DND-41 (cell line): ENCODE measurements at regions not wholly inside any gene's neighbourhood (a gene's known extent, or its start where the extent isn't known, plus 50 kb on each side); places are given as distances from the start of the nearest gene placed in this dataset.

Experiments used
- ATAC-seq: fragments of 200-7000 bp; cut with Tn5 transposase; 3 replicates; pipeline ENCODE4 v1.9.1; 2021; ENCODE audit warnings: low read depth; ENCODE audit not compliant: insufficient read depth
- DNase-seq: peaks from one replicate; pipeline ENCODE4 v3.0.0-alpha.2; 2020
- H2AFZ ChIP-seq: 2 replicates; pipeline ENCODE4 v1.6.0; 2012; ENCODE audit warnings: low read depth, low read length
- H3K27ac ChIP-seq: 2 replicates; pipeline ENCODE4 v1.5.1; 2012; ENCODE audit warnings: low read length, inconsistent platforms
- H3K27me3 ChIP-seq: fragments of 200-600 bp; sonication (generic); 2 replicates; pipeline ENCODE4 v1.6.0; 2012; ENCODE audit warnings: low read length, mild to moderate bottlenecking, inconsistent platforms; ENCODE audit not compliant: insufficient read depth, poor library complexity
- H3K36me3 ChIP-seq: 2 replicates; pipeline ENCODE4 v1.5.1; 2012; ENCODE audit warnings: low read length, inconsistent platforms; ENCODE audit not compliant: insufficient read depth
- H3K4me1 ChIP-seq: 2 replicates; pipeline ENCODE4 v1.5.1; 2012; ENCODE audit warnings: mild to moderate bottlenecking, low read length; ENCODE audit not compliant: insufficient read depth
- H3K4me2 ChIP-seq: 2 replicates; pipeline ENCODE4 v1.6.0; 2012; ENCODE audit warnings: mild to moderate bottlenecking, moderate library complexity, low read length, inconsistent platforms; ENCODE audit not compliant: insufficient read depth
- H3K4me3 ChIP-seq, 2 experiments: fragments of 200-600 bp in 1 of 2; shearing (Covaris generic) in 1 of 2; 2 replicates each; pipeline ENCODE4 v1.5.1; 2012 to 2016; ENCODE audit warnings: inconsistent platforms in 2 of 2, low read length in 2 of 2, mild to moderate bottlenecking in 2 of 2, low read depth in 1 of 2, moderate library complexity in 1 of 2
- H3K79me2 ChIP-seq: 2 replicates; pipeline ENCODE4 v1.6.0; 2012; ENCODE audit warnings: low read length, inconsistent platforms; ENCODE audit not compliant: insufficient read depth
- H3K9ac ChIP-seq: 2 replicates; pipeline ENCODE4 v1.6.0; 2012; ENCODE audit warnings: low read depth, mild to moderate bottlenecking, inconsistent platforms, low read length, moderate library complexity
- H3K9me3 ChIP-seq: 2 replicates; pipeline ENCODE4 v1.5.1; 2012; ENCODE audit warnings: low read length, moderate library complexity, mild to moderate bottlenecking, inconsistent platforms; ENCODE audit not compliant: insufficient read depth, severe bottlenecking
- H4K20me1 ChIP-seq: 2 replicates; pipeline ENCODE4 v1.6.0; 2012; ENCODE audit warnings: low read length; ENCODE audit not compliant: insufficient read depth
- EZH2 ChIP-seq: IDR thresholded peaks from 3 replicates; pipeline ENCODE4 v1.6.1; 2012; ENCODE audit warnings: borderline replicate concordance, low read depth, mild to moderate bottlenecking, moderate library complexity, low read length, inconsistent platforms; ENCODE audit not compliant: severe bottlenecking
- TF ChIP-seq, protein P1 (sequence below): IDR thresholded peaks from 2 replicates; pipeline ENCODE4 v1.5.1; 2012; ENCODE audit warnings: borderline replicate concordance, low read length, moderate library complexity, mild to moderate bottlenecking; ENCODE audit not compliant: poor library complexity, severe bottlenecking; ENCODE audit errors: extremely low read depth

DNA sequence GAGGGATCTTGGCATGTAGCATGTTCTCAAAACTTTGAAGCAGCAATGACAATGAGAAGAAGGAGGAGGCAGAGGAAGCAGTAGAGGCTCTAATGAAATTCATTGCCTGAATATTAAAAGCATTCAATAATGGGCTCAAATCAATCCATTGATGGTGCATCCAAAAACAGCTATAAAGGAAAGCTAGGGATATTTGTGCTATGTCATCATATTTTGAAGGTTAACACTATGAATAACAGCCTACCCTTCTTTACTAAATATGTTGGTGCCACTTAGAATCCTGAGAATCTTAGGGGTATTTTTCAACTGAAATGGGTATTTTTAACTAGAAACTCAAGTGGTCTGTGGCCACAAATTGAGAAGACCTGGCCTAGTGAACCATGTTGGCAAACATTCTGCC lies 153.7 kb downstream of the SETD4 start:
- H3K4me1 ChIP-seq, result no peaks in the 10 kb centered on the region
- no peaks in the 10 kb centered on the region for H3K27me3 ChIP-seq
- H3K36me3 ChIP-seq, result no peaks in the 10 kb centered on the region
- H3K4me2 ChIP-seq, result no peak overlapping the region
- no peaks in the 10 kb centered on the region for H3K9me3 ChIP-seq
- TF ChIP-seq, protein P1, sequence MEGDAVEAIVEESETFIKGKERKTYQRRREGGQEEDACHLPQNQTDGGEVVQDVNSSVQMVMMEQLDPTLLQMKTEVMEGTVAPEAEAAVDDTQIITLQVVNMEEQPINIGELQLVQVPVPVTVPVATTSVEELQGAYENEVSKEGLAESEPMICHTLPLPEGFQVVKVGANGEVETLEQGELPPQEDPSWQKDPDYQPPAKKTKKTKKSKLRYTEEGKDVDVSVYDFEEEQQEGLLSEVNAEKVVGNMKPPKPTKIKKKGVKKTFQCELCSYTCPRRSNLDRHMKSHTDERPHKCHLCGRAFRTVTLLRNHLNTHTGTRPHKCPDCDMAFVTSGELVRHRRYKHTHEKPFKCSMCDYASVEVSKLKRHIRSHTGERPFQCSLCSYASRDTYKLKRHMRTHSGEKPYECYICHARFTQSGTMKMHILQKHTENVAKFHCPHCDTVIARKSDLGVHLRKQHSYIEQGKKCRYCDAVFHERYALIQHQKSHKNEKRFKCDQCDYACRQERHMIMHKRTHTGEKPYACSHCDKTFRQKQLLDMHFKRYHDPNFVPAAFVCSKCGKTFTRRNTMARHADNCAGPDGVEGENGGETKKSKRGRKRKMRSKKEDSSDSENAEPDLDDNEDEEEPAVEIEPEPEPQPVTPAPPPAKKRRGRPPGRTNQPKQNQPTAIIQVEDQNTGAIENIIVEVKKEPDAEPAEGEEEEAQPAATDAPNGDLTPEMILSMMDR, result no peak
- TF ChIP-seq EZH2, result no peak
- DNase-seq (no peak), ATAC-seq (no peak)
- H3K79me2 ChIP-seq, result no peaks in the 10 kb centered on the region
- H2AFZ ChIP-seq, result no peak overlapping the region
- H3K4me3 ChIP-seq, result no peak overlapping the region
- H3K27ac ChIP-seq, result no peak overlapping the region
- H3K9ac ChIP-seq, result no peak overlapping the region
- H4K20me1 ChIP-seq, result no peaks in the 10 kb centered on the region

DNA sequence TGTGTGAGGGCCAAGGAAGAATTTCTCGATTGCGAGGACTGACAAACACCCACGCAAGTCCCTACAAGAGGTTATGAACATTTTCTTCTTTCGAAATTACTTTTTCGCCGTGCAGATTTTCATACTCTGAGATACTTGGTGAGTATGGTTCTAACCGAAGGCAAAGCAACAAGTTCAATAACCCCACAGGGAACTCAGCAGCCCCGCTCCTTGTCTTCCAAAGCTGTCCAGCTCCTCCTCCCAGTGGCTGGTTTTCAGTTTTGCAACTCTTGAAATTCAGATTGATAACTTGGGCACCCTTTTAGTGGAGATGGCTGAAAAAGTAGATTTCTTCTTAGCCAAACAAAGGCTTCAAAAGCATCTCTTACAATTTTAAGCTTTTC lies 154.4 kb downstream of the SETD4 start:
- no peak for DNase-seq
- no peak overlapping the region for H2AFZ ChIP-seq
- TF ChIP-seq, protein P1, result no peak
- no peak for TF ChIP-seq EZH2

DNA sequence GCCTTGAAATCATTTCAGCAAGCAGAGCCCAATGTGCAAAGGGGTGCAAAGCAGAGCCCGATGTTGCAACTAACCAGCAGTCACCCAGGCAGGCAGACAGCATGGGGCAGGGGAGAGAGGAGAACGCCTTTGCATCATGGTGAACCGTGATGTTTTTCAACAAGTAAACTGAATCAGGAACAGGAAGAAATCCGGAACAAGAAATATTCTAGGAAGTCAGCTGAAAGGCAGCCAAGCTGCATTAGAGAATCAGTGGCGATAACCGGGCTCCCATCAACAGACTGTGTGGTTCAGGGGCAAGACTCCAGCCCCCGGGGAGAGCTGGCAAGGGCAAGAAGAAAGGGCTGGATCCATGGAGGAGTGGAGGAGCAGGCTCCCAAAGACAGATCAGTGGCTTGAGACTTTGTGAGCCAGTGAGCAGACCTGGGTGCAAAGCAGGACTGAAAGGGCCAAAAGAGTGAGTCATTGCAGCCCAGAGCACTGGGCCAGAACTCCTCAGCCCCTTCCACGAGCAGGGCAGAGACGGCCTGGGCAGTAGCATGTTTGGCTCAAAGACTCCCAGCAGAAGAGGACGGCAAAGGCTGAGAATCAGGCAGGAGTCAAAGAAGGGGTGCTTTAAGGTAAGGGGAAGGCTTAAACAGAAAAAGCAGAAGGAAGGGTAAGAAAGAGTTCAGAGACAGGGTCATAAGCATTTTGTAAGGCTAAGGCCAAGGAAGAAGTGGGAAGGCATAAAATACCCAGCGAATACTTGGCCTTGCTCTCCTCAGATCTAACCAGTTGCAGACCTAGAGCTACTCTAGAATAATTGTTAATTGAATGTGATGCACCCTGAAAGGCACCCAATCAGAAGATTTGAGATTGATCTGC lies 155.0 kb downstream of the SETD4 start:
- Histone ChIP-seq H2AFZ (no peak overlapping the region), H3K9me3 (no peaks in the 10 kb centered on the region), H3K9ac (no peak overlapping the region), H3K27me3 (no peaks in the 10 kb centered on the region), H3K4me2 (no peak overlapping the region), H3K4me1 (no peaks in the 10 kb centered on the region), H3K79me2 (no peaks in the 10 kb centered on the region), H3K27ac (no peak overlapping the region), H4K20me1 (no peaks in the 10 kb centered on the region), H3K4me3 (no peak overlapping the region), H3K36me3 (no peaks in the 10 kb centered on the region)
- DNase-seq, result no peak
- no peak for ATAC-seq
- TF ChIP-seq EZH2, result no peak
- TF ChIP-seq, protein P1, result no peak

More for the DNA sequence above, 154.4 kb downstream of the SETD4 start:
- no peak overlapping the region for H3K9ac ChIP-seq
- no peak for ATAC-seq
- H3K4me1 ChIP-seq, result no peaks in the 10 kb centered on the region
- H3K27ac ChIP-seq, result no peak overlapping the region
- no peaks in the 10 kb centered on the region for H3K9me3 ChIP-seq
- no peaks in the 10 kb centered on the region for H3K79me2 ChIP-seq
- H3K4me2 ChIP-seq, result no peak overlapping the region
- H3K27me3 ChIP-seq, result no peaks in the 10 kb centered on the region
- H3K36me3 ChIP-seq, result no peaks in the 10 kb centered on the region
- H3K4me3 ChIP-seq, result no peak overlapping the region
- no peaks in the 10 kb centered on the region for H4K20me1 ChIP-seq
